Tibial nerve (tissue), 4 donors: ENCODE measurements at regions not wholly inside any gene's neighbourhood (a gene's known extent, or its start where the extent isn't known, plus 50 kb on each side); places are given as distances from the start of the nearest gene placed in this dataset.

Experiments
- DNase-seq, 2 donors: peaks; one replicate each; pipeline ENCODE4 v3.0.0-alpha.2; 2019; ENCODE audit warnings: low spot score in 2 of 2
- H3K27ac ChIP-seq, 4 donors: fragments of 200-600 bp; sonication (generic) in 3 of 4; one replicate each; pipeline ENCODE4 v1.5.1; 2017 to 2019; ENCODE audit warnings: mild to moderate bottlenecking in 1 of 4
- H3K27me3 ChIP-seq, 2 donors: fragments of 200-600 bp; sonication (generic) in 1 of 2; one replicate each; pipeline versions ENCODE4 v1.5.1 to v1.6.0; 2017 to 2019
- H3K36me3 ChIP-seq, 3 donors: fragments of 200-600 bp; sonication (generic); one replicate each; pipeline ENCODE4 v1.5.1; 2018 to 2019
- H3K4me1 ChIP-seq, 4 donors: fragments of 200-600 bp; sonication (generic) in 3 of 4; one replicate each; pipeline ENCODE4 v1.5.1; 2017 to 2019
- H3K4me3 ChIP-seq, 4 donors: fragments of 200-600 bp; sonication (generic) in 3 of 4; one replicate each; pipeline ENCODE4 v1.5.1; 2017 to 2019; ENCODE audit warnings: mild to moderate bottlenecking in 1 of 4, moderate library complexity in 1 of 4
- H3K9me3 ChIP-seq, 4 donors: fragments of 200-600 bp; sonication (generic) in 3 of 4; one replicate each; pipeline ENCODE4 v1.5.1; 2017 to 2019
- EP300 ChIP-seq, 2 donors: sonication (generic); formaldehyde crosslinking; IDR thresholded peaks; one replicate each; pipeline ENCODE4 v1.6.1; 2017; ENCODE audit warnings: antibody characterized with exemption in 2 of 2, mild to moderate bottlenecking in 1 of 2
- POLR2A ChIP-seq, 2 donors: fragments of 450-650 bp; IDR thresholded peaks; one replicate each; pipeline ENCODE4 v1.6.1; 2017; ENCODE audit warnings: antibody characterized with exemption in 2 of 2, mild to moderate bottlenecking in 2 of 2, moderate library complexity in 2 of 2
- WGBS, 2 donors: methylation state at CpG; one replicate each; pipeline ENCODE4 v1.1.5; 2018; 5-methylcytosine and 5-hydroxymethylcytosine counted together
- TF ChIP-seq, protein P1 (sequence below), 5 experiments: fragments of 200-600 bp in 3 of 5; fragments of 450-650 bp in 2 of 5; sonication (generic) in 3 of 5; IDR thresholded peaks; one replicate each; pipeline ENCODE4 v1.5.1; 2016 to 2019; ENCODE audit warnings: antibody characterized with exemption in 5 of 5, mild to moderate bottlenecking in 3 of 5, moderate library complexity in 2 of 5

DNA sequence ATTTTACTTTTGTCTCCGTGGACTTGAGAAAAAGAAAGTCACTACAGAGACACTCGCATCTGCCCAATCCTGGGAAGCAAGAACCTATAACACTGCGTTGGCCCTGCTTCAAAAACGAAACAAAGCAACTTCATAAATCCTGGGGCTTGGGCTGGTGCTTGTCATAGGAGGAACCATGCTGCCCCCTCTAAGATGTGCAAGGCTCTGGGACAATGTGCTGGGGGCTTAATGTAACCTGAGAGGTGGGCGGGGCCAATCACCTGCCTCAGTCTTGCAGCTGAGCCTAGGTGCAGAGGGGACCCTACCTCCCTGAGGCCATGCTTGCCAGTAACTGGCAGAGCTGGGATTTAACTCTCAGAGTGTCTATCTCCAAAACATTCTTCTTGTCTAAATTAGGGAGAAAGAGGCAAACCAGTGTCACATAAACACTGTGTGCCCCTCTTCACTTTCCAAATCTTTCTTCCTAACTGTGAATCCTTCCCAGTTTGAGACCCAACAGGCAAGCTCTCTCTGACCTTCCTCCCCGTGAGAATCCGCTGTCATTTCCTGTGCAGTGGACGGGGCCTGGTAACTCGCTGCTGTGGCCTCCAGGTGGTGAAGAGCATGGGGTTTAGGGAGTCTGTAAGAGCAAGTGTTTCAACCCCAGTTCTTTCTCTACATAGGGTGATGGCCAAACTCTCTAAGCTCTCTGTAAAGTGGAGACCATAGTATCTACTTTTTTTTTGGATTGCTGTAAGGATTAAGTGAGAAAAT lies 115.1 kb downstream of the ACKR3 start:
- no peak for DNase-seq
- no peak for TF ChIP-seq POLR2A (IDR thresholded peaks at IDR 0.05)
- no peak for TF ChIP-seq EP300 (IDR thresholded peaks at IDR 0.05)
- TF ChIP-seq, protein P1, sequence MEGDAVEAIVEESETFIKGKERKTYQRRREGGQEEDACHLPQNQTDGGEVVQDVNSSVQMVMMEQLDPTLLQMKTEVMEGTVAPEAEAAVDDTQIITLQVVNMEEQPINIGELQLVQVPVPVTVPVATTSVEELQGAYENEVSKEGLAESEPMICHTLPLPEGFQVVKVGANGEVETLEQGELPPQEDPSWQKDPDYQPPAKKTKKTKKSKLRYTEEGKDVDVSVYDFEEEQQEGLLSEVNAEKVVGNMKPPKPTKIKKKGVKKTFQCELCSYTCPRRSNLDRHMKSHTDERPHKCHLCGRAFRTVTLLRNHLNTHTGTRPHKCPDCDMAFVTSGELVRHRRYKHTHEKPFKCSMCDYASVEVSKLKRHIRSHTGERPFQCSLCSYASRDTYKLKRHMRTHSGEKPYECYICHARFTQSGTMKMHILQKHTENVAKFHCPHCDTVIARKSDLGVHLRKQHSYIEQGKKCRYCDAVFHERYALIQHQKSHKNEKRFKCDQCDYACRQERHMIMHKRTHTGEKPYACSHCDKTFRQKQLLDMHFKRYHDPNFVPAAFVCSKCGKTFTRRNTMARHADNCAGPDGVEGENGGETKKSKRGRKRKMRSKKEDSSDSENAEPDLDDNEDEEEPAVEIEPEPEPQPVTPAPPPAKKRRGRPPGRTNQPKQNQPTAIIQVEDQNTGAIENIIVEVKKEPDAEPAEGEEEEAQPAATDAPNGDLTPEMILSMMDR (IDR thresholded peaks at IDR 0.05): no peak
- Histone ChIP-seq H3K4me3 (no peak overlapping the region), H3K27me3 (no peaks in the 10 kb centered on the region), H3K36me3 (no peaks in the 10 kb centered on the region), H3K27ac (no peak overlapping the region), H3K4me1 (peaks cover 0 to 25% (median 8%) of the 10 kb centered on the region in 4 donors), H3K9me3 (no peaks in the 10 kb centered on the region)
- 79 to 83% methylated on average over 9 of the region's 9 CpGs for WGBS, 2 donors

DNA sequence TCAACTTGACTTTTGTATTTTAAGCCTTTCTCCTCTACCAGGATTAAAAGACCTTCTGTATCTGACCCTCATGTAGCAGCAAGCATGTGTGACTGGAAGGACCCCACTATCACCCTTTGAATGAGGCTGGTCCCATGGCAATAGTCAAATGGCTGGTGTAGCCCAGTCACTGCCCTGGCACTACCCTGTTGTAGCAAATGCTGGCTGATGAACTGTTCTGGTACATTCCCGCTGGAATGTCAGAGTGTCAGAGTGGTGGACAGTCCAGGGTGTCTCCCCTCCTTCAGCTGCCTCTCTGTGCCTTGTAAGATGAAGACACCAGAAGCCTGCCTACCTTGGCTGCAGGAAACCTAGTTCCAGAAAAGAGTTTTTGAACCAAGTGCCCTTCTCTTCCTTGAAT lies 115.7 kb downstream of the ACKR3 start:
- Histone ChIP-seq H3K27ac (no peak overlapping the region), H3K27me3 (no peaks in the 10 kb centered on the region), H3K4me1 (peaks cover 0 to 27% (median 8%) of the 10 kb centered on the region in 4 donors), H3K36me3 (no peaks in the 10 kb centered on the region), H3K9me3 (no peaks in the 10 kb centered on the region), H3K4me3 (no peak overlapping the region)
- 100% methylated on average over 1 of the region's 1 CpG for WGBS, 2 donors
- no peak for TF ChIP-seq EP300 (IDR thresholded peaks at IDR 0.05)
- TF ChIP-seq, protein P1 (IDR thresholded peaks at IDR 0.05): no peak
- TF ChIP-seq POLR2A (IDR thresholded peaks at IDR 0.05): no peak
- DNase-seq: no peak

DNA sequence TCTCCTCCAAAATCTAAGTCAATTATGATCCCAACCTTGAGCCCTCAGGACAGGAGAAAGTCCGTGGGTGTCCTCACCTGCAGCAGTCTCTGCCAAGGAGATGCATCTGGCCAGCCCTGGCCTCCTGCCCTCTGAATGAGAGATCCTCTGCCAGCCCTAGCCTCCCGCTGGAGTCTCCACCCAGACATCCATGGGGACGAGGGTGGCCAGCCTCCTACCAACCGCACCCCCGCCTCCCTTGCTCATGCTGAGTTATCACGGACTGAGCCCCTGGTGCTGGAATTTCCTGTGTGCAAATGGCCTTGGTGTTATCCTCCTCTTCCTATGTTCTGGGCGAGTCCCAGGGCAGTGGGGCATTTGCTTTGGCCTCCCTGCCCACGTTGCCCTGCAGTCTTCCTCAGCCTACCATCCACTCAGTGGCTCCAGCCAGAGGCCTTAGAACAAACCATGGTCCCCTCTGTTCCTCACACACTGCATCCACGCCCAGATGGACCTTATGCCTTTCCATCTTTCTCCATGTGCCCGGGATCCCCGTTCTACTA lies 116.4 kb downstream of the ACKR3 start:
- WGBS, 2 donors: 90 to 94% methylated on average over 11 of the region's 11 CpGs
- TF ChIP-seq POLR2A (IDR thresholded peaks at IDR 0.05): no peak
- no peak for TF ChIP-seq EP300 (IDR thresholded peaks at IDR 0.05)
- TF ChIP-seq, protein P1 (IDR thresholded peaks at IDR 0.05): no peak
- DNase-seq: no peak

DNA sequence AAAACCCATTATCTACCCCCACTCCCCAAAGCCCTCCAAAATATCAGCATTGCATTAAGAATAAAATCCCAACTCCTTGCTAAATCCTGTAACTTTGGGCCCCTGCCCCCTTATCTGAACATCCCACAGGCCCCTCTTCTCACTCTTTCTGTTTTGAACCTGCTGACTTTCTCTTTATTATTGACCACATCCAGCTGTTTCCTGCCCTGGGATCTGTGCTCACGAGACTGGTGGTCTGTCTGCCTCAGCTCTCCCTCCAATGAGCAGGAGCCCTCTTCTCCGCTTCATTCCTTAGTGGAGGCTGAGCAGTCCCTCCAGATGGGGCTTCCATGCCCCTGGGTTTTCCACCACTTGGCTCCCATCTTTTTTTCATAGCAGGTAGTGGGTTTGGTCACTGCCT lies 116.9 kb downstream of the ACKR3 start:
- Histone ChIP-seq H3K4me1 (peaks cover 0 to 27% (median 8%) of the 10 kb centered on the region in 4 donors), H3K4me3 (no peak overlapping the region), H3K9me3 (no peaks in the 10 kb centered on the region), H3K36me3 (no peaks in the 10 kb centered on the region), H3K27me3 (no peaks in the 10 kb centered on the region), H3K27ac (no peak overlapping the region)
- whole genome bisulfite sequencing, 2 donors: 88 to 91% methylated on average over 2 of the region's 2 CpGs
- no peak for DNase-seq
- TF ChIP-seq, protein P1 (IDR thresholded peaks at IDR 0.05): no peak
- no peak for TF ChIP-seq POLR2A (IDR thresholded peaks at IDR 0.05)
- TF ChIP-seq EP300 (IDR thresholded peaks at IDR 0.05): no peak

More for the DNA sequence above, 116.4 kb downstream of the ACKR3 start:
- no peaks in the 10 kb centered on the region for H3K27me3 ChIP-seq
- no peaks in the 10 kb centered on the region for H3K9me3 ChIP-seq
- peaks cover 0 to 27% (median 8%) of the 10 kb centered on the region in 4 donors for H3K4me1 ChIP-seq
- no peak overlapping the region for H3K27ac ChIP-seq
- H3K4me3 ChIP-seq: no peak overlapping the region
- H3K36me3 ChIP-seq: no peaks in the 10 kb centered on the region

DNA sequence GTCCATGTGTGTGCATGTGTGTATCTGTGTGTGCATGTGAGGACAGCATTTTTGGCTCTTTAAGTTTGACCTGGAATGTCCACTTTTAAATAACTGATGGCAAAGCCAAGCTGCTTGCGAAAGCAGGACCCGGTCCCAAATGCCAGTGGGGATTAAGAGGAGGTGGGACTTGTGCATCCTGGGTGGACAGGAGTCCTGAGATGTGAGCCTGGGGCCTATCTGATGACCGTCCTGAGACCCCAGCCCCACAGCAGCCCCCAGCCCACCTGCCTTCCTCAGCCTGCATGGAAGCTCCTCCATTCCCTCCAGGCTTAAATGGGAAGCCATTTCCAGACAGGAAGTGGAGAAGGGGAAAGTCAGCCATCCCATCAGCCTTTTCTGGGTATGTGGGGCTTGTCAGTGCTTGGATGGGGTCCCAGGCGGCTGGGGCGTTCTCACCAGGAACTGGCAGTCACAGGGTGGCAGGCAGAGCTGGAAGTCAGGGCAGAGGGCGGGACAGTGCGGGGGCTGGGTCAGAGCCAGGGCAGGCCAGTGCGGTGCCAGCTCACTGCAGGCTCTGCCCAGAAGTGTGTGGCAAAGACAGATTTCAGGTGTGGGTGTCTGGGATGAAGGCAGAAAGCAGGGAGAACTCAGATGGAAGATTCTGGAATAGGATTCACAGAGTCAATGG lies 117.8 kb downstream of the ACKR3 start:
- TF ChIP-seq, protein P1 (IDR thresholded peaks at IDR 0.05): no peak
- TF ChIP-seq EP300 (IDR thresholded peaks at IDR 0.05) (no peak), POLR2A (IDR thresholded peaks at IDR 0.05) (no peak)
- H3K4me1 ChIP-seq: peaks cover 0 to 27% (median 8%) of the 10 kb centered on the region in 4 donors
- no peaks in the 10 kb centered on the region for H3K27me3 ChIP-seq
- no peaks in the 10 kb centered on the region for H3K36me3 ChIP-seq
- no peak for DNase-seq
- H3K4me3 ChIP-seq: no peak overlapping the region
- peak overlapping the region in 1 of 4 donors; percentile 44 for H3K27ac ChIP-seq
- WGBS, 2 donors: 57 to 63% methylated on average over 7 to 8 of the region's 8 CpGs
- H3K9me3 ChIP-seq: no peaks in the 10 kb centered on the region
